ENCODE measurements at regions not wholly inside any gene's neighbourhood (a gene's known extent, or its start where the extent isn't known, plus 50 kb on each side); places are given as distances from the start of the nearest gene placed in this dataset.

- DNase-seq (ENCODE audit: low read depth in 2 of 2) = no peak
Observed at GRCh38 chr5:133773247-133774202, 161.2 kb upstream of the FSTL4 start.

GRCh38 chr5:133769842-133770241, 157.5 kb upstream of the FSTL4 start:
- DNase-seq (ENCODE audit: low read depth in 2 of 2) = no peak

GRCh38 chr5:133763744-133764143, 151.4 kb upstream of the FSTL4 start:
- no peak for DNase-seq (ENCODE audit: low read depth in 2 of 2)

DNA sequence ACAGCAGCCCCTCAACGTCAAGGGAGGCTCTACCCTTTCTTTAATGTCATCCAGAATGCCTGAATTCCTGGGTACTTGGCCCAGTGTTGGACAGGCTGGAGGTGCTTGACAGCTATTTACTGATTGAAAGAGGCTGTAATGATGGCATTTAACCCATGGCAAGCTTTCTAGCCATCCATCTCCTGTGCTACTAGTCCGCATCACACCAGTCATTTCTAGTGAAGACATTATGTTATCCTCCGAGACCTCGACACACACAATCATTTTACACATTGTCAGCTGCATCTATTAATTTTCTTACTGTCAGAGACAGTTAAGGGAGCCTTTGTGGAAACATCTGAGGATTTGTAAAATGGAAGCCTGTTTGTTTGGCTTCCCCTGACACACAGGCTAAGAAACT, 149.3 kb upstream of the FSTL4 start:
- DNase-seq (ENCODE audit: low read depth in 2 of 2) = no peak

DNA sequence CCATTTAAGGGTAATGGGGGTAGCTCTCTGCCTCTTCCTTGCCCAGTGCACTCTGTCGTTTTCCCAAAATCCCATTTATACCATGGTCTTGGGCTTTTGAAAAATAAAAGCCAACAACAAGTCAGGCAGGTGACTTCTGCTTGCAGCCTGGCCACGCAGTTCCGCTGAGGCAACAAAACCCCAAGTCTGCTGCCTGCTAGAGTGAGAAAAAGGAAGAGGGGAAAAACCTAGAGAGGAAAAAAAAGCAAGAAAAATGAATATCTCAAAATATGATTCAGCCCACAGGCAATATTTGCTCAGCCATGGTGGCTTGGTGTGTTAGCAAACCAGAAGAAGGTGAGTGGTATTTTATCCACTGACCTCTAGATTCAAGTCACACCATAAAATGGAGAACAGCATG, 148.2 kb upstream of the FSTL4 start:
- DNase-seq (ENCODE audit: low read depth in 2 of 2) = no peak

DNA sequence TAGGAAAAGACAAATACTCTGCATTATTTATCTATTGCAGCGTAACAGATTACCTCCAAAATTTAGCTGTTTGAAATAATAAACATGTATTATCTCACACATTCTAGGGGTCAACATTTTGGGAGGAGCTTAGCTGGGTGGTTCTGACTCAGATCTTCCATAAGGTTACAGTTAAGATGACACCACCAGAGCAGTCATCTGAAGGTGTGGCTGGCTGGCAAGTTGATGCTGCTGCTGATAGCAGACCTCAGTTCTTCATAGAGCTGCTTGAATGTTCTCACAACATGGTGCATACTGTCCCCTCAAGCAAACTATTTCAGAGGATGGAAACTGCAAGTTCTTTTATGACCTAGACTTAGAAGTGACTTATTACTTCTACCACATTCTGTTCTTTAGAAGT, 146.3 kb upstream of the FSTL4 start:
- no peak for DNase-seq (ENCODE audit: low read depth in 2 of 2)

DNA sequence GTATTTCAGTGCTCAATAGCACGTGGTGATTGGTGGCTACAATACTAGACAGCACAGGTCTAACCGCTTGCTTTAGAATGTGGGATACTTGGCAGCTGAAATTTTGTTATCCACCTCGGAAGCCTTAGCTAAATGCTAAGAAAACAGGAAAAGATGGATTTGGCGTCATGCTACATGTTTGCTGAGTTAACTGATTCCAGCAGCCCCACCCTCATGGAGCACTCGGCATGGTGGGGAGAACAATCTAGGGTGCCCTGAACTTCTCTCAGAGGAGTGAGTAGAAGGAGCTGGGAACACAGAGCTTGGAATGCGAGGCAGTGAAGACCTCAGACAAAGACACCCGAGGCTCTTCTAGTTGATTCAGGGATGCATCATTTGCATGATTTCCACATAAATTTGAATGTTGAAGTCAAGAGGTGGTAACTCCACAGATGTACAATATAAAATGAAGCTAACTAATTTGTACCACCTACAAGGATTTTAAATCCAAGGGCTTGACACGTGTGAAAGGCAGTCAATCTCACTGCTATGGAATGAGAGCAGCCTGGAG, 145.1 kb upstream of the FSTL4 start:
- DNase-seq (ENCODE audit: low read depth in 2 of 2) = no peak

DNA sequence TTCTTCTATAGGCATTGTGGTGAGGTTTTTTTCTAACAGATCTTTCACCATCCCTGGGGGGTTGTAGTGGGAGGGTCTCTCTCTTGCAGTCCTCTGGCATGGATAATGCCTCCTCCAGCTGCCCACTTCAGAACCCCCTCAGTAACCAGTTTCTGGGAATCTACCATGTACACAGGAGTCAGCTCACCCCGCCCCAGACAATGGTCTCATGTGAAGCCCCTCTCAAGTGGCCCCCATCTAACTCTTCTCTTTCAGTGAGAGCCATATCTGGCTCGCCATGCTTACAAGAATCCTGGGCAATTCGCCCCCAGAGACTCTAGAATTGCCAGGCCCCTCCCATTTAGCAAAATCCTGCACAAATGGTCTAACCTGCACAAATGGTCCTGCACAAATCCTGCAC, 144.4 kb upstream of the FSTL4 start:
- no peak for DNase-seq (ENCODE audit: low read depth in 2 of 2)

DNA sequence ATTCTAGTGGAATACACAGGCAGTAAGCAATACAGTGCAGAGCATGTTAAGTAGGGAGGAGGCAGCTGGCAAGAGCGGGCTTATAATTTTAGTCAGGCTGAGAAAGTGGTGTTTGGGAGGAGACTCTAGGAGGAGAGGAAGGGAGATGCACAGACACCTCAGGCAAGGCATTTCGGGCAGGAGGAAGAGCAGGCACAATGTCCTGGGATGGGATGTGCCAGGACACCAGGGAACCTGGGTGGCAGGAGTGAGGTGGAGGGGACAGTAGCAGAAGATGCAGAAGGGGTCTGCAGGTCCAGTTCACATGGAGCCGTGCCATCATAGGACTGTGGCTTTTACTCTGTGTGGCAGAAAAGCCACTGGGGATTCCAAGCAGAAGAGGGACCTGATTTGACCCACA, 143.7 kb upstream of the FSTL4 start:
- DNase-seq (ENCODE audit: low read depth in 2 of 2) = no peak

DNA sequence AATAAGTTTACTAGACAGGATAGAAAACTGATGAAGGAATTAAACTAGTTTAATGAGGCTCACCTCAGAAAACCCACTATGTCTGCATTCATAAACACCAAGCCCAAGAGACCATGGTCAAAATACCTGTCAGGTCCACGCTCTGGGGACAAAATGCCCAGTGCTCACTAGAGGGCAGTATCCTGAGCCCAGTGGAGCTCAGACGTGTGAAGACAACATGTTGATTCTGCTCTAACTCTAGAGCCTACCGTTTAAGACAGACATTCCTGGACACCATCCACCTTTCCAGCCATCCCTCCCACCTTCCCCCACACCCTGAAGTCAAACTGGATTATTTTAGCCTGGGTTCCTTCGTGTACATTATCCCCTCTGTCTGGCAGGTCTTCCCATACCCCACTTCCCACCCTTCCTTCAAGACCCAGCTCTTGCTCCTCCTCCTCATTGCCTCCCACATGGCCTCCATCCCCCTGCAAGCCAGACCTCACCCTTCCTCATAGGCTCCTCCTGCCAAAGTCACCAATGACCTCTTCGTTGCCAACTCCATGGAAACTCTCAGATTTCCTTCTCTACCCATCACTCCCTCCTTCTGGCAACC, 142.3 kb upstream of the FSTL4 start:
- DNase-seq (ENCODE audit: low read depth in 2 of 2) = no peak

DNA sequence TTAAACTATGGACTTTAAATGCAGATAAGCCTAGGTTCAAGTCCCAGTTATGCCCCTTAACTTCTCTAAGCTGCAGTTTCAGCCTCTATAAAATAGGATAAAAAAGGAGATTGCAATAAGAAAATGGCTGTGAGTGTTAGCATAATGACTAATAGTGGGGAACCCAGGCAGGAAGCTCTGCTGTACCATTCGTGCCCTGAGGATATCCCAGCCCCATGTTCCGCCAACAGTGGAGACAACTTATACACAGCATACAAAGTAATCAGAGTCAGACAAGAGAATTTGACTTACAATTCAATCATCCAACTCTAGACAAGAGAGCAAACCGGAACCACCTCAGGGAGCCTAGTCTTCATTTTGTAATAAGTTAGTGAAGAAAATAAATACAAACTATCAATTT, 141.5 kb upstream of the FSTL4 start:
- no peak for DNase-seq (ENCODE audit: low read depth in 2 of 2)

GRCh38 chr5:133751846-133752245, 139.5 kb upstream of the FSTL4 start:
- DNase-seq (ENCODE audit: low read depth in 2 of 2) = no peak

DNA sequence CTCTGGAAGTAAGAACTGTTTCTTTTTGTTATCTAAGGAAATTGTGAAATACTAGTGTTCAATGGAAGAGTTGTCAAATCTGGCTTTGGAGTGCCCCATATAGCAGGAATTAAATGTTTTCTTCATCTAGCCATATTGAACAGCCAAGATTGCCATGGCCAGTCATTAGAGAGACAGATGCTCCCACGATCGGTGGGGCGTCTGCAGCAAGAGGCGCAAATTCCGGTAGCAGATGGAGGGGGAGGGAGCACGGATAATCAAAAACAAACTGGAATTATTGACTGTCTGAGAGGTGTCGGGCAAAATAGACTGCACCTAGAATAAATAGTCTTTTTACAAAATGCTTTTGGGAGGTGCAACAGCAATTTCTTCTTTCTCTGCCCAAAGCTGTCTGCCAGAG, 139.1 kb upstream of the FSTL4 start:
- DNase-seq (ENCODE audit: low read depth in 2 of 2) = no peak

GRCh38 chr5:133750856-133751255, 138.5 kb upstream of the FSTL4 start:
- no peak for DNase-seq (ENCODE audit: low read depth in 2 of 2)

- no peak for DNase-seq (ENCODE audit: low read depth in 2 of 2)
Observed at GRCh38 chr5:133750356-133750755, 138.0 kb upstream of the FSTL4 start.

- no peak for DNase-seq (ENCODE audit: low read depth in 2 of 2)
Observed at GRCh38 chr5:133749331-133749985, 137.1 kb upstream of the FSTL4 start.

GRCh38 chr5:133746834-133747233, 134.5 kb upstream of the FSTL4 start:
- DNase-seq (ENCODE audit: low read depth in 2 of 2) = no peak

- no peak for DNase-seq (ENCODE audit: low read depth in 2 of 2)
Observed at GRCh38 chr5:133744960-133745308, 132.6 kb upstream of the FSTL4 start.

GRCh38 chr5:133744051-133744959, 132.0 kb upstream of the FSTL4 start:
- DNase-seq (ENCODE audit: low read depth in 2 of 2) = no peak

DNA sequence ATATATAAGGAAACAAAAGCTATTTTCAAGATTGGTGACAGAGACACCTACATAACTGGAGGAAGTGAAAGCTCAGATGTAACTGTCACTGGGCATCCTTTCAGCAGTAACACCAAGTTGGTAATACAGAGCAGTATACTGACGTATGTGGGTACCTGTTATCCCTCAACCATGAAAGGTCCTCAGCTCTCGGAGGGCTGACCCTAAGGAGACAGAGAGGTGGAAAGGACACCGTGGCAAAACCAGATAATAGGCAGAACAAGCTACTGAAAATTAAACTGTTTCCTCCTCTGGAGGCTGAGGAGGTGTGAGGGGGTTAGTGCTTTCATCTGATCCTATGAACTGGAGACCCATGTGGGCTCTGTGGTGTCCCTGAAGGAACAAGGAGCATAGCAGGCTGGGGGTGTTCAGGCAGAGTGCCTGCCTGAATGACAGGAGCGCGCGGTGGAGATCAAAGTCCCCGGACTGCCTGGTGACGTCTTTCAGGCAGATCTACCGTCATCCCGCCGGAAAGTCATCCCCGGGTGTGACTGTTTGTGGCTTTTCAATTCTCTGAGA, 130.2 kb upstream of the FSTL4 start:
- DNase-seq (ENCODE audit: low read depth in 2 of 2) = no peak

GRCh38 chr5:133741818-133742355, 129.5 kb upstream of the FSTL4 start:
- DNase-seq (ENCODE audit: low read depth in 2 of 2) = no peak
